Mucosa of stomach (tissue), 1 donor: ENCODE measurements at regions not wholly inside any gene's neighbourhood (a gene's known extent, or its start where the extent isn't known, plus 50 kb on each side); places are given as distances from the start of the nearest gene placed in this dataset.

Experiments used
- H3K27me3 ChIP-seq: one replicate; pipeline ENCODE4 v1.7.0; 2013; ENCODE audit warnings: mild to moderate bottlenecking, low read length; ENCODE audit not compliant: control insufficient read depth, insufficient read depth
- H3K36me3 ChIP-seq: one replicate; pipeline ENCODE4 v1.7.0; 2013; ENCODE audit warnings: low read length; ENCODE audit not compliant: control insufficient read depth, insufficient read depth
- H3K4me1 ChIP-seq: one replicate; pipeline ENCODE4 v1.7.0; 2013; ENCODE audit warnings: mild to moderate bottlenecking, low read length; ENCODE audit not compliant: control insufficient read depth, insufficient read depth
- H3K4me3 ChIP-seq: one replicate; pipeline ENCODE4 v1.7.0; 2013; ENCODE audit warnings: low read length
- H3K9ac ChIP-seq: one replicate; pipeline ENCODE4 v1.7.0; 2013; ENCODE audit warnings: mild to moderate bottlenecking, low read length, moderate library complexity
- H3K9me3 ChIP-seq: one replicate; pipeline ENCODE4 v1.7.0; 2013; ENCODE audit warnings: mild to moderate bottlenecking, low read length, moderate library complexity; ENCODE audit not compliant: control insufficient read depth
- donor health status: Pancreatic carcinoma.

DNA sequence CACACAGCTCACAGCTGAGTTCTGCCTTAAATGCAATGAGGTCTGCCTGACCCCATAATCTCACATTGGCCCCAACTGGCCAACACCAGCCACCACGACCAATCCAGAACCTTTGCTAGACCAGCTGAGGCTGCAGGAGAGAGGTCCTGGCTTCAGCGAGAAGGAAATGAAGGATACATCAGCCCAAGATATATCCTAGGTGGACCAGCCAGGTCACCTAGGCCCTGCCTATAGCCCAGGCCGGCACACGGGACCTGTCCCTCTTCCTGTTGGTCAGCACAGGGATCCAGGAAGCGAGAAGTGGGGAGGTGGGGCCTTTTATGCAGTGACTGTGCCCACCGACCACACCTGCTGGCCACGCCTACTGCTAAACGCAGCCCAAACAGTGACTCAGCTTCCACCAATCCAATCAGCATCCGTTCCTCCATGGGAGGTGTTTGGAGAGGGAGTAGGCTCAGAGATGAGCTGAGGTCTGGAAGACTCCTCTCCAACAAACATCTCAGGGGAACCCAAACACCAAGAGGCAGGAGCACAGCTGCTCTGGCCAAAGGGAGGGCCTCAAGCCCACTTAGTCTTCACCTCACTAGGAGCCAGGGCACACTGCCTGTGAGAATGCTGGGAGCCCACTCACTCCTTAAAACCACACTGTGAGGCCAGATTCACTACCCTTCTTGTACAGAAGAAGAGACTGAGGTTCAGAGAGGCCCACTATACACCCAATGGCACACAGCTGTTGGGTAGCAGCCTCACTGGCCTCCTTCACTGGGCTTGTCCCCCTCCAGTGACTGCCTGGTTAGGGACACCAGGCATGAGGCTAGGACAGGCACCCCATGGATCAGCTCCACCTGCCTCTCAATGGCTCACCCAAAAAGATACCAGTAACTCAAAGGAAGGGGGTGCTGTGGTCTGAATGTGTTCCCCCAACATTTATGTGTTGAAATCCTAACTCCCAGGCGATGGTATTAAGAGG, 51.3 kb upstream of the PPP2R5C start:
- Histone ChIP-seq H3K36me3 (no peaks in the 10 kb centered on the region), H3K4me1 (peaks cover 31% of the 10 kb centered on the region), H3K27me3 (peaks cover 6% of the 10 kb centered on the region), H3K9me3 (no peaks in the 10 kb centered on the region), H3K9ac (no peak overlapping the region), H3K4me3 (no peak overlapping the region)

GRCh38 chr14:101711041-101711856, 50.3 kb upstream of the PPP2R5C start:
- peaks cover 29% of the 10 kb centered on the region for H3K4me1 ChIP-seq
- H3K4me3 ChIP-seq, result no peak overlapping the region
- peaks cover 3% of the 10 kb centered on the region for H3K27me3 ChIP-seq
- no peaks in the 10 kb centered on the region for H3K9me3 ChIP-seq
- no peaks in the 10 kb centered on the region for H3K36me3 ChIP-seq
- no peak overlapping the region for H3K9ac ChIP-seq
